GM18517 (cell line): ENCODE measurements at regions not wholly inside any gene's neighbourhood (a gene's known extent, or its start where the extent isn't known, plus 50 kb on each side); places are given as distances from the start of the nearest gene placed in this dataset.

Experiments used
- ATAC-seq: cut with Tn5 transposase; IDR thresholded peaks from one replicate; pipeline ENCODE4 v1.9.1; 2021; ENCODE audit warnings: mild to moderate bottlenecking, moderate library complexity; ENCODE audit not compliant: unreplicated experiment

DNA sequence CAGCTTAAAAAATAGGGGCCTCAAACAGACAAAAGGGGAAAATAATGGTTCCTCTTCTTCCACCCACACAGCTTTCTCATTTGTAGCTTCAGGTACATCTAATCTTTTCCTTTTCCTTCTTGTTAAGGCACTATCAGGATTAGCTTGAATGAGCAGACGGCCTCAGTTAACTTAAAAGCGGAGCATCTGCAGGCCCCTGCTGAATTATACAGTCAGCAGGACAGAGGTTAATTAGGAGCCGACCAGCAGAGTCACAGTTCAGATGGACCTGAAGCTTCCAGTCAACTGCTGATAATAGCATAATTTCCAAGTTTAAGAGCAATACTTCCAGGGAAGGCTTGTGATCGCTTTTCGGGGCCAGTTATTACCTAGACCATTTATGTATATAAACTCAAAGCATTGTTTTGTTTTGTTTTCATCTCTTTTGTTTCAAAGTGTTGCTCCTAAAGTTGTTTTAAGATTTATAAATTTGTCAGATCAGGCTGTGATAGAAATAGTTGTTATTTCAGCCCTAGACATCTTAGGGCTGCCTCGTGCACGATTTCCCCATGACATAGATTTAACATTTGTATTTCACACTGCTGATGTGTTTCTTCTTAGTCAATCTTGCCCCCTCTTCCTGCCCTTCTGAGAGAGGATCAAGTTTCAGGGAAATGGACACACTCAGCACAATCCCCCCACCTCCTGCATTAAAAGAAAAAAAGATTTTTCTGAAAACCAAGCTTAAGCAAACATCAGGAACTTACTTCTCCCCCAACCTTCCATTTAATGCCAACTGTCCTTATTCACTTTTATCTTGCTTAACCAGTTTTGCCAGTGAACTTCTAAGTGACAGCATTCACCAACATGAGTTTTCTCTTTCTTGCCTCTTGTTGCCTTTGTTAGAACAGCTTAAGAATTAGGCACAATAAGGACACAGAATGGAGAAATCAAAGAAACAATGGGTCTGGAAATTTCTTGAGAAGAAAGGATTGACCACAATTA is 449.8 kb downstream of the ARHGEF28 start:
- ATAC-seq: no peak

DNA sequence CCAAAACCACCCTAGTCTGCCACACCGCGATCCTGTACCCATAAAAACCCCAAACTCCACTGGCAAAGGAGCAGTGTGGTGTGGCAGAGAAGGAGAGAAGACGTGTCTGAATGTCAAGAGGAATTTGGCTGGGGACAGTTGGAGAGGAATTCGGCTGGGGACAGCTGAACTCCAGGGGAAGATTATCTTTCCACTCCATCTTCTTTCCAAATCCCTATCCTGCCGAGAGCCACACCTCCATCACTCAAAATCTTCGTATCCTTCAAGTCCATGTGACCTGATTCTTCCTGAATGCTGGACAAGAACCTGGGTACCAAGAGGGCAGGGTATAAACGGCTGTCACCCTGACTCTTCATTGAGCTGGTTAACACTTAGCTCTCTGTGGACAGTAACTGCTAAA is 448.1 kb downstream of the ARHGEF28 start:
- no peak for ATAC-seq

DNA sequence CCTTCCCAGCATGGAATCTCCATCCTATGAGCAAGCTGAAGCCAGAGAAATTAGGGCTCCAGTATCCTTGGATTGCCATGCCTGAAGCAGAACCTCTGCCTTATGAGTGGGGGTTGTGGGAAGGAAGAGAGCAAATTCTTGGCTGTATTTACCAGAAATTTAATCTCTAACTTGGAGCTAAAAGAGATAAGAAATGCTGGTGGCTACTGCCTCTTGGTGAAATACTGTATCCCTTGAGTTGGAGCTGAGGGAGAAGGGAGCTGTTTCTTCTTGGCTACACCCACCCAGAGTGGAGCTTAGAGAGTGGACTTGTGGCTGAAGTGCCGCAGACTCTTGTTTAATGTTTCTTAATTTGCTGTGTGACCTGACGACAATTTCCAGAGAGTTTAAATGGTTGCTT is 447.3 kb downstream of the ARHGEF28 start:
- no peak for ATAC-seq

DNA sequence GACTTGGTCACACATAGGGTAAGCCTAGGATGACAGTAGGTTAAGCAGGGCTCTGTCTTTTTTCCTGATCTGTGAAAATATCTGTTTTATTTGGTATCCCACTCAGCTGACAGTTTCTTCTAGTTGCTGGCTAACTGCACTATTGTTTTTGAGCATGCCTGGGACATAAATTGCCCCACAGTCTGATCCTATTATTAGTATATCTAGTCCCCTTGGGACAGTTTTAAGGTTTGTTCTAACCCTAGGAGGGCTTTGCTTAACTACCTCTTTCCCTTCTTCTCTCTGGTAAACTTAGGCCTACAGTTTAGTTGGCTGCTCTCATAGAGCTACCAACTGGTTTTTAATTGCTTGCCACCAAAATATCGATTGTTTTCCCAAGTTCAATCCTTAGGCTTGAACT is 446.6 kb downstream of the ARHGEF28 start:
- no peak for ATAC-seq

DNA sequence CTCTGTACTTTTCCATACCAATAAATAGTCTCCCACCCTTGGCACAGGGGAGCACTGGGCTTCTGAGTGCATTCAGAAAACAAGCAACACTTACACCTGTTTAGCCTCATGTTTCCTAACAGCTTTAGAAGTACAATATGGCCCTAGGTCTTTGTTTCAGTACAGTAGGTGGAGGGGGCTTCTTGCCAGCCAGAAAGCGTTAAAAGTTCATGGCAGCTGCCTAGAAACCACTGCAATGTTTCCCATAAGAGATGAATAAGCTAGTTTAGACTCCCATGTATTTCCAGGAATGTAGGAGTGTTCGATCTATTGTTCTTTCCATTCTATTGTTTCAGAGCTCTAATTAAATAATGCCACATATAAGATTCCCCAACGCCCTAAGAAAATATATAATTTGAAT is 444.8 kb downstream of the ARHGEF28 start:
- no peak for ATAC-seq

DNA sequence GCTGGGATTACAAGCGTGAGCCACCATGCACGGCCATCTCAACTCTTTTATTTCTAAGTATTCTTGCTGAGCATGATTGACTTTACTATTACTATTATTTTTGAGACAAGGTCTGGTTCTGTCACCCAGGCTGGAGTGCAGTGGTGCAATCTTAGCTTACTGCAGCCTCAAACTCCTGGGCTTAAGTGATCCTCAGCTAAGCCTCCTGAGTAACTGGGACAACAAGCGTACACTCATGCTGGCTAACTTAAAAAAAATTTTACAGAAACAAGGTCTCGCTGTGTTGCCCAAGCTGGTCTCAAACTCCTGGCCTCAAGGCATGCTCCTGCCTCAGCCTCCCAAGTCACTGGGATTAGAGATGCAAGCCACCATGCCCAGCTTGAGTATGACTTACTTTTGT is 443.7 kb downstream of the ARHGEF28 start:
- ATAC-seq: no peak

DNA sequence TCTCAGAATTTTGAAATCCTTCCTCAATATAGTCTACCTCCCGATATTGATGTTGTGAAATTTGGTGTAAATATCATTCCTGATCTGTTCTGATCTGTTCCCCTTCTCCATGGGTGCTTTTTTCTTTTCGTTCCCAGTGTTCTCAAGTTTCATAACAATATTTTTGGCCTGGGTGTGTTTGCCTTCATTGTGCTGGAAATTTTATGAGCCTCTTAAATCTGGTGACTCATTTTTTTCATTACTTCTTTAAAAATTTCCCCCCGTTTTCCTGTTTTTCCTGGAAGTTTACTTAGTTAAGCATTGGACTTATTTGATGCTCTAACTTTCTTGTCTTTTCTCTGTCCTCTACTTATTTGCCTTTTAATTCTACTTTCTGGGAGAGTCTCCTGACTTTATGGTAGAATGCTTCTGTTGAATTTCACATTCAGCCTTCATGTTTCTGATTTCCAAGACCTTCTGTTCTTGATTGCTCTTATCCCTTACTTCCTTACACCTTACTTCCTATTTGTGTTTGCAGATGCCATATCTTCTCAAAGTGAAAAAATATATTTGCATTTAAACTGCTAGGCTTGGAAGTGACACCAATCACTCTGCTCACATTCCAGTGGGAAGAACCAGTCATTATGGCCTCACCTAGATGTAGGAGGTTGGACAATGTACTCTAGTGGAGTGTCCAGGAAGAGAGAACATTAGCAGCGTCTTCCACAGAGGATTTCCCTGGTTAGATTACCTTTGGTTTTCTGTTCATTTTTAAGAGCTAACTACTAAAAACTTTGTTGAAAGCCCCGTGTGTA is 441.9 kb downstream of the ARHGEF28 start:
- ATAC-seq: no peak

DNA sequence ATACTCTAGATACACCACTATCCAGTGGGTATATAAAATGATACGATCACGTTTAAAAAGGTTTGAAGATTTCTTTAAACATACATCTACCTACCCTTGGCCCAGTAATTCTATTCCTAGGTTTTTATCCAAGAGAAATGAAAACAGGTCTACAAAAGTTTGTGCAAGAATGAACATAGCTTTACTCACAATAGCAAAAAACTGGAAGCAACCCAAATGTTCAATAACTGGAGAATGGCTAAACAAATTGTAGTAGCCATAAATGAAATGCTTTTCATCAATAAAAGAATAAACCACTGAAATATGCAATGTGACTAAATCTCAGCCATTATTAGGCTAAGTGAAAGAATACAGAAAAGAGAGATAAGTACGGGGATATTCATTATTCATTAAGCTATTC is 438.9 kb downstream of the ARHGEF28 start:
- ATAC-seq: no peak

DNA sequence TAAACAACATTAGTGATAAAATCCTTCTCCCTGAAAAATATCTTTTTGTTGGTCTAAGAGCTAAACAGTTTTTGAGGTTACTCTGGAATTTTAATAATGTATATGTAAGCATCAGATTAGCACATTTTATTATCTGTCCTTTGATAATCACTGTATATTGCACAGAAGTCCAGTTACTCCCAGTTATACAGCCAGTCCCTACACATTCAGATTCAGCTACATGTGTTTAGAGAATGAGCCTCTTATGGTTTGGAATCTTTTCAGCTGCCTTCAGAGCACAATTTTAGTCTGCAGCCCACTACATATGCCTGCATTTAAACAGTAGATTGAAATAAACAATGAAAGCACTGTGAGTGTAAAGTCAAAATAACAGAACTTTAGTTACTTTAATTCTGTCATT is 438.2 kb downstream of the ARHGEF28 start:
- no peak for ATAC-seq

DNA sequence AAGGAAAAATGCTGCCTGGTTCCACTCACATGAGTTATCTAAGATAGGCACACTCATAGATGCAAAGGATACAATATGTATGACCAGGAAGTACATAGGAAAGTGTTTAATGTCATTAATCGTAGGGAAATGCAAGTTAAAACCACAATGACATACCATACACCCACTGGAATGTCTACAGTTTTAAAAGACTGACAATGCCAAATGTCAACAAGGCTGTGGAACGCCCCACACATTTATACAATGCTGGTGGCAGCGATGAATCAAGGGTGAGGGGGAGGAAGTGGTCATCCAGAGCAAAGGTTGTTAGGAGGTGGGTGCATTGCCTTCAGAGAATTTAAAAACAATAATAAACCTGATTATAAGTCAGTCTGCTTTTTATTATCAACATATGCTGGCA is 437.8 kb downstream of the ARHGEF28 start:
- no peak for ATAC-seq

DNA sequence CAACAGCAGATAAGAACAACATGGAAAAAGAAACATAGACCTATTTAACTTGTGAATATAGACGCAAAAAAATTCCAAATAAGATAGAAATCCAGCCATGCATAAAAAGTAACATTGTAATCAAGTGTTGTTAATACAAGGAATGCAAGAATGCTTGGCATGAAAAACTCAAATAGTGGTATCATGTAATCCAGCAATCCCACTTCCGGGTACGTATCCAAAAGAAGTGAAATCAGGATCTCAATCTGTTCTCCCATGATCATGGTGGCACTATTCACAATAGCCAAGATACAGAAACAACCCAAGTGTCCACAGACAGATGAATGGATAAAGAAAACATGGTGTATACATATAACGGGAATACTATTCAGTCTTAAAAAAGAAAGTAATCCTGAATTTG is 437.4 kb downstream of the ARHGEF28 start:
- no peak for ATAC-seq

DNA sequence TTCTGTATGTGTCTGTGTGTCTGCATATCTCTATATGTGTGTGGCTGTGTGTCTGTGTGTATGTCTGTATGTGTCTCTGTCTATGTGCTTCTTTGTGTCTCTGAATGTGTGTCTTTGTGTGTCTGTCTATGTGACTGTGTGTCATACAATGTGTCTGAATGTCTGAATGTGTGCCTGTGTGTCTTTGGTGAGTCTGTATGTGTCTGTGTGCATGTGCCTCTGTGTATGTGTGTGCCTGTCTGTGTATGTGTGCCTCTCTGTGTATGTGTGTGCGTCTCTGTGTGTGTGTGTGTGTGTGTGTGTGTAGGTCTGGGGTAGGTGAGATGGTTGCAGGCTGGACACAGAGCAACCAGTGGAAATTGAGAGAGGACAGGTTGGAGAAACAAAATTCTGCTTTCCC is 435.3 kb downstream of the ARHGEF28 start:
- ATAC-seq: no peak

DNA sequence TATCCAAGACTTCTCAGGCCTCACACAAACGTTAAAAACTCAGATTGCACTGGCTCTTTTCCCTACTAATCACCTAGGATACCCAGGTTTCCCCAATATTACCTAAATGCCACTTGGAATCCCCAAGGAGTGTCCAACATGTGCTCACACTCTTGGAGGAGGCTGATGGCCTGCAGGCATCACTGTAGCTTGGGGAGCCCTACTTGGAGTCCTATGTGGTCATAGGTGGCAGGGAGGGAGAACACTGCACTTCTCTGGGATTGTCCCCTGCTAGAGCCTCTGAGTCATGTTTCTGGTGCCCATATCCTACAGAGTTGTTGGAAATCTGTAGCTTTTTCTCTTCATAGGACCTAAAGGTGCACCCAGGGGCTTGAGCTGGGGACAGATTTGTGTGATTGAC is 433.7 kb downstream of the ARHGEF28 start:
- ATAC-seq: no peak

DNA sequence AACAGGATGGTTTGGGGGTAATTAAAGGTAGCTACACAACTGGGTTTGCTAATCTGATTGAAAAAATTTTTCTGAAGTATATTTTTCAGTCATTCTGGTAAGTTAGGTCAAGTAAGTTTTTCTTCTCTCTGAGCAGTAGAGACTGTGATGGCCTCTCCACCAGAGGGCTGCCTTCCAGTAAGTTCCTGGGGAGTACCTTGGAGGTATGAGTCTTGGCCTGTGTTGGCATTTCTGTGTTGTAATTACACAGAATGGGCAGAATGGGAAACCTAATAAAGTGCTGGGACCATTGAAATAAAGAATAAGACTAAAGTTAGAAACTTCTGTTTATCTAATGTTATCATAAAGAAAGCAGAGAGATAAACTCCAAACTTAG is 430.8 kb downstream of the ARHGEF28 start:
- ATAC-seq: no peak

DNA sequence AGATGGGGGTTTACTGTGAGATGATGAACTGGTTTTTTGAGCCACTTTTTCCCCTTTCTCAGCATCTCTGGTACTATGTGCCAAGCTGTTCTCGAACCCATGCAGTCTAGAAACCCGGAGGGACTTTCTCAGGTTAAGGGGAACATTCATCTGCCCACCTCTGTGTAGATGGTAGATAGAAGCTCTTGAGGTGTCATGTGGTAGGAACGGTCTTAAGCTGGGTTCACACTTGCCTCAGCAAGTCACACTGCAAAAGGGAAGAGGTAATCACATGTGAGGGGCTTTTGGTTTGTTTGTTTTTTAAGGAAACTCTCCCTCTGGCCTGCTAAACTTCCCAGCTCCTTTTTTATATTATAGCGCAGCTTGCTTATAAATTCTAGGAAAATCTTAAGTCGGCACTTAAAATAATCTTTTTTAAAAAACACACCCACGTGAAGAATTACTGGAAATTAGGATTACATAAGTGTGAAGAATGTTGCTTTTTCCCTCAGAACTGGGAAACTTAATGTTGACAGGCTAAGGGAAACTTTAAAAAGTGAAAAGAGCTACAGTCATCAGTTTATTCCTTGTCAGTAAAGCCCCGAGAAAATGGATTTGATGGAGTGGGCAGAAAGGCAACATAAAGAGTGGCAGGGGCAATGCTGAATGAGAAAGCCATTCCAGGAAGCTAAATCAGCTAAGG is 430.3 kb downstream of the ARHGEF28 start:
- no peak for ATAC-seq

DNA sequence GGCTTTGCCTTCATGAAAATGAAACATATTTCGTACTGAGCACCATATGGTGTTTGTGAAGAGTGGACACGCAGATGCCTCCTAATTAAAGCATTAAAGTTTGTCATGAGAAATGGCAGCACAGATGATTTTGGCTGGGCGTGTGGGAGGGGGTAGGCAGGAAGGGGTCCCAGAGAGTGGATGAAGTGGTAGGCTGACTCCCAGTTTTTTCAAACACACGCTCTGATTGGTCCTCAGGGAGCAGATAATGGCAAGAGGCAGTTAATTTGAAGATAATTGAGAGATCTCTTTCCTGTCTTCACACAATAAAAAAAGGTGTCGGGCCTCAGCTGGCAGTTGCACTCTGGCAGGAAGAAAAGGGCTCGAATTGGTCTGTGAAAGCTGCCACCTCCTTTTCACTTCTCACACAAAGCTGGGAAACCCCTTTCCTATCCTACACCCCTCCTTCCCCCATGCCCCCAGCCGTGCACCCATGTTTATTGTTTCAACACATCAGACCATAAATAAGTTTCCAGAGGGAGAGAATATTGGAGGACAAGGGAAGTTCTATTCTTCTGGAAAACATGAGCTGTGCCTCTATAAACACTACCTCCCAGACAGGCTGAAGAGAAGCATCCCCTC is 429.6 kb downstream of the ARHGEF28 start:
- ATAC-seq: no peak

DNA sequence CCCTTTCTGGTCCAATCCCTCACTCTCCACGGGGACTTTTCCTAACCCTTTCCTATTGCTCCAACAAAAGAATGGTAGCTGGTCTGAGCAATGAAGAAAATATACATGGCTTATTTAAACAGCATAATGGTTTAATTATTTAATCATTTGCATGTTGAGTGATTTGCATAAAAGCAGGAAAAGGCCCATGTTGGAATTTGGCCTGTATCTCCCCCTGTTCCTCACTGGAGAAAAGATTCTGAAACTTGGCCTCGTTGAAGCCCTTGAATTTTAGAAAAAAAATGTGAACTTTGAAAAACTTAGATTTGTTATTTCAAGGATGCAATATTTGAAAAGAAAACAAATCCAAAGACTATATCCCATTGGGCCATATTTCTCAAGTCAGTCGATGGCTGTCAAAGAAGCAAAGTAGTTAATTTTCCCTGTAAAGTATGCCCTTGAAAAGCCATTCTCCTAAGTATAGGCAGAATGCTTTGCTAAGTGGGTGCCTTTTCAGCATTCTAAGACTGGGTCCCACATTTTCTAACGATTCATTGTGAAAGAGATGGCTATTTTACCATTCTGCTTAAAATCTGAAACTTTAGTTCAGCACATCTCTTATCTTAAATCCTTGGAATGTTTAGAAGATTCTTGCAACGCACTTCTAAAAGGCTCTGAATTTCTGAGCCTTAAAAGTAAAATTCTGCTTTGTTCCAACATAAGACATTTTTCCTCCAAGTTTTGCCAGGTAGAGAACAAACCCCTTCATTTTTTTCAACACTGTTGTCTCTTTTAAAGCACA is 428.8 kb downstream of the ARHGEF28 start:
- ATAC-seq: no peak

DNA sequence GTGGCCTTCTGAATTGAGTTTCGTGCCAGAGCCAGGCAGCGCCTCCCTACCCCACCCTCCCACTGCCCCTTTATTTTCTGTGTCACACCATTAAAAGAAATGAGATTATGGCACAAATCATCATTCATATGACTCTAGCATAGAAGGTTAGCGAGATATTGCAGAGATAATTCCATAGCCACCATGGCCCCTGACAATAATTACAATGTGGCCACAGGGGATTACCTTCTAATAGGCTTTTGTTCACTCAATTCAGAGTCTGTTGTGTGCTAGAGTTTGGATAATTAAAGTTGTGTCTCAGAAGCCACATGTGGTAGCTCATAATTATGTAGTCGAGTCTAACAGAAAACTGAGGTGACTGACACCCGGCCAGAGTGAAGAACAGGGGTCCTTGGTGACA is 428.1 kb downstream of the ARHGEF28 start:
- no peak for ATAC-seq

DNA sequence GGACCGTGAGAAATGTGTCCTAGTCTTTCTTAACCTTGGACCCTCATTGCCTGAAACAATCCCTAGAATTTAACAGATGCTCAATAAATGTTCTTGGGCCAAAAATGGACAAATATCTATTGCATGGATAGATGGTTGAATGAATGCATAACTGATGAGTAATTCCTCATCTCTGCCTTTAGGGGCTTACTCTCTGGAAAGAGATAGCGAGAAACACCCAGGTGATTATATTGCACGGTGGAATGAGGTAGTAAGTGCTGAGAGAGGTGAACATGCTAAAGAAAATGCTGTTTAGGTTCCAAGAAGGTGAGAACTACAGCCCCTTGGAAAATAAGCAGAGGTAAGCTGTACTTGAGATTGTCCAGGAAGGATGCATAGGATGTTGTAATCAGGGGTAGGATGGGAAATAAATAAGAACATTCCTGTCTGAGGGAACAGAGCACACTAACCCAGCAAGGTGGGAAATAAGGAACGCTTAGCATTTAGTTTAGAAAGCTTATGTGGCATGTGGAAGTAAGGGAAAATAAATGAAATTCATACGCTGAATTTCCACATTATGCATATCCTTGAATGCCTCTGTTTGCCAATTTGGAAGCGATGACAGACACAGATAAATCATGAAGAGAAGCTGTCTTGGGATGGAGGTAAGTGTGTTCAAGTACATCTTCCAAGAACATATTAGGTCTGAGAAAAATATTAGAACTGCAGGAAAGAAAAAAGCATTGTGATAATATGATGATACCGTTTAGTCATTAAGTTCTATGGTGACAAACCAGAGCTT is 426.6 kb downstream of the ARHGEF28 start:
- no peak for ATAC-seq

DNA sequence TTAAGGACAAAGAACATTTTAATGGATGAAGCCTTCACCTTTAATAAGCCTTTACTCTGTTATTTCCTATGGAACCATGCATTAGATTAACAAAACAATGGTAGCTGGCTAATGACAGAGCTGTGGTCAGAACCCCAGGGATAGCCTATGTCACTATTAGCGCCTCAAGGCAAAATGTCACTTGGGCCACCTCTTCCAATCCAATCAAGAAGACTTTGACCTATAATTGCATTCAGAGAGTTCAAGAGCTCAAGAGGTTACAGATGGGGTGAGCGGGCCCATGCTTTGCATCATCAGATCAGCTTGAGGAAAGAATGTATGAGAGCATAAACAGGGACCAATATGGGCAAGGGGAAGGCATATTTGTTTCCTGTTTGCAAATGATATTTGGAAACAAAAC is 425.1 kb downstream of the ARHGEF28 start:
- no peak for ATAC-seq
